NCI-H1105 treated with DMSO at 0.1 percent for 48 hours (cell line): ENCODE measurements at regions not wholly inside any gene's neighbourhood (a gene's known extent, or its start where the extent isn't known, plus 50 kb on each side); places are given as distances from the start of the nearest gene placed in this dataset.

Experiments used
- DNase-seq: peaks from one replicate; lab custom pipeline; 2025; lab: John Stamatoyannopoulos, UW

DNA sequence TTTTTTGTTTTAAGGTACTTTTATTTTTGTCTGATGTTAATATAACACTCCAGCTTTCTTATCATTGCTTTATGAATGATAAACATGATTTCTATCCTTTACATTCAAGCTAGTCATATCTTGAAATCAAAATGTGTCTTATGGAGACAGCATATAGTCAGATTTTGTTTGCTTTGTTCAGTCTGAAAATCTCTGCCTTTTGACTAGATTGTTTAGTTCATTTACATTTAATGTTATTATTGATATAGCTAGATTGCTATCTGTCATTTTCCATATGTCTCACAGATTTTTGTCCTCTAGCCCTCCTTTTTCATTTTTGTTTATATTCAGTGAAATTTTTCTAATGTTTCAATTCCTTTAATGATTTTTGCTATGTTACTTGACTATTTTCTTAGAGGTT is 332.8 kb downstream of the SMOC2 start:
- DNase-seq = no peak

DNA sequence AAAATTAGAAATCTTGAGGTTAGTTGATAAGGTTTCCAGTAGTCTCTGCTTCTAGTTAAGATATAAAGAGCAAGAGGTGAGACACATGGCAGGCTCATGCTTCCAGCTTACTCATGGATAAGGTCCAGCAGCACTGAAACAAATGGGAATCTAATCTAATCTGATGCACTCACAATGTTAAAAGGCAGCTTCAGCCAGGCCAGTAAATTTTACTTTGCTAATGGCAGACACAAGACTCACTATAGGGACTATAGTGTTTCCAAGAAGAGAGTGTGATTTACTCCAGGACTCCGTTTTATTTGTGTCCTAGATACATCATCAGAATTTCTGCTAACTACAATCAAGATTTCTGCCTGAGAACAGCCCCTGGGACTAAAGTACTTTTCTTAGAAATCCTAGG is 324.8 kb downstream of the SMOC2 start:
- no peak for DNase-seq

GRCh38 chr6:168756009-168756634 is 315.1 kb downstream of the SMOC2 start:
- DNase-seq = no peak

DNA sequence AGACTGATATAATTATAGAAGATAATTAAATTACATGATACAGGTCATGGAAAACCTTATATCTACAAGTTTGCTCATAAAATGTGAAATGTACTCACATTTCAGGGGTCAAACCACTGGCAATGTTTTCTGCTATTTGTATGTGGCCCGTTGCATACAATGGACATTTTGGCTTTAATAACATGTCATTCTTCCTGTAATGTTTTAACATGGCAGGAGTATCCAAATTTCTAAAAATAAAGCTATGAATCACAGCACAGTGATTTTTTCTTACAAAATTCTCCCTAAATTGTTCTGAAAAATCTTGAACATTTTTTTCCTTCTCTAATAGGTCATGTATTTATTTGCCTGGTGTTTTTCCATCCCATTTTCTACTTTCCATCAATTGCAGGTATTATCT is 305.7 kb downstream of the SMOC2 start:
- no peak for DNase-seq

DNA sequence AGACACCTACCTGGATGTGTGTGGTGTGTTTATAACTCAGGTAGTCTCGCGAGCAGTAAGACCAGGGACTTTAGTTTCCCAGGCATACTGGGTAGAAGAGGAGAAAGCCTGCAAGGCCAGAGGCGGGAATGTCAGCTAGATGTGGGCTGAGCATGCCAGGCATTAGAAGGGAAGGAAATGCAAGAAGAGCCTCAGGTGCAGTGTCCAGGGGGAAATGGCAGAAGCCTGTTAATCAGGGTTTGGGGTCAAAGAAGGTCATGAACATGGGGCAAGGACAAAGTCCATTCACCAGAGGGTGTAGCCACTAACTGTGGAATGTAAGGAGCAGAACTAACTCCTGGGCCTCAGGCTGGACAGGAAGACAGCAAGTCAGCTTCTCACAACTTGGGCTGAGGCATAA is 305.0 kb downstream of the SMOC2 start:
- no peak for DNase-seq

GRCh38 chr6:168744861-168745260 is 303.9 kb downstream of the SMOC2 start:
- no peak for DNase-seq

DNA sequence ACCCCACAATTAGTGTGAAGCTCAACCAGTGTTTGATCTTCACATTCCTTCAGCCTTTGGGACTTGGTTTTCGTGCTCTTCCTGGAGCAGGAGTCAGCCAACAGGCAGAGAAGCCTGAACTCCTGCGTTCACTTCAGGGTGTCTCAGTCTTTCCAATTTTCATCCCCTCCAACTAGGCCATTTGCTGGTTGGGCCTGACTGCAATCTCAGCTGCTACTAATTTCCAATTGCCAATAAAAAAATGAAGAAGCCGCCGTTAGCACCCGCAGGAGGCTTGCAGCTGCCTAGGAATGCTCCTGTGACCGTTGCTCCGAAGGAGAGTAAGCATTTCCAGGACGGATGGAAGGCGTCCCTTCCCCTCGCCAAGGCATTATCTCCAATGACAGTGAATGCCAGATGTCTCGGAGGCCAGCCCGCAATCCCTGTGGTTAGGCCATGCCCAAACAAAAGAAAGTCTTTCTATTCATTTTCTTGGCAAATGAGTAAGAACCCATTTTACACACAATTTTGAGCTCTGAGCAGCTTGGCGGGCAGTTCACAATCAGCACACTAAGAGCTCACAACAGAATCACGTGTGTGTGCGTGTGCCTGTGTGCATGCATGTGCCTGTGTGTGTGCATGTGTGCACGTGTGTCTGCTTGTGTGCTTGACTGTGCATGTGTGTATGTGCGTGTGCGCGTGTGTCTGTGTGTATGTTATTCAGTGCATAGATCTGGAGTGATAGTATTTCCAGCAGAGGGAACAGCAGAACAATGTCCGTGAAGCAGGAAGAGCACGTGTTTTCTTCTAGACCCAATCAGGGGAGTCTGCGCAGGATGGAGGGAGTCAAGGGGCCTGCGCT is 301.2 kb downstream of the SMOC2 start:
- DNase-seq = no peak

DNA sequence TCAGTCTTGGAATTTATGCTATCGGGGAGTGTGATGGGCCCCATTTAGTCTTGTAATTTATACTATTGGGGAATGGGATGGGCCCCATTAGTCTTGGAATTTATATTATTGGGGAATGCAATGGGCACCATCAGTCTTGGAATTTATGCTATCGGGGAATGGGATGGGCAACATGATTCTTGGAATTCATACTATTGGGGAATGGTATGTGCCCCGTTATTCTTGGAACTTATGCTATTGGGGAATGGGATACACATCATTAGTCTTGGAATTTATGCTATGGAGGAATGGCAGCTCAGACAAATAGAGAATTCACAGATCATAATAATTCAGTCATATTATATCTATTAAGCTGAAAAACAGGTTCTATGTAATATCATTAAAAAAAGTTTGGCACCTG is 300.3 kb downstream of the SMOC2 start:
- no peak for DNase-seq

DNA sequence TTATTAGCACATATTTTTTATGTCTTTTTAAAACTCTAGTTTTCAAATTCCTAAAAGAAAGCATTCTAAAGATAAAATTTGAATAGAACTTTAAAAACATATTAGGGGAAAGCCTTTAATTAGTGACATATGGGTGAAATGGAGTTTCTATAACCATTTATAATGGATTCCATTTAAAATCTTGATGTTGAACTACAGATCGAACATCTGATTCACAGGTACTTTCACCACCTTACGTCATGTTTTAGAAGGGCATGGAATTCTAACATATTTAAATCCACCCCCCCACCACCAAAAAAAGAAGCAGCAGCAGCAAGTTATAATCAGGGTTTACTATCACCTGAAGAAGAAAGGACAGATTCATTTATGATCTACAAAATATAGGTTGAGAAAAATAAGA is 298.4 kb downstream of the SMOC2 start:
- DNase-seq = no peak

DNA sequence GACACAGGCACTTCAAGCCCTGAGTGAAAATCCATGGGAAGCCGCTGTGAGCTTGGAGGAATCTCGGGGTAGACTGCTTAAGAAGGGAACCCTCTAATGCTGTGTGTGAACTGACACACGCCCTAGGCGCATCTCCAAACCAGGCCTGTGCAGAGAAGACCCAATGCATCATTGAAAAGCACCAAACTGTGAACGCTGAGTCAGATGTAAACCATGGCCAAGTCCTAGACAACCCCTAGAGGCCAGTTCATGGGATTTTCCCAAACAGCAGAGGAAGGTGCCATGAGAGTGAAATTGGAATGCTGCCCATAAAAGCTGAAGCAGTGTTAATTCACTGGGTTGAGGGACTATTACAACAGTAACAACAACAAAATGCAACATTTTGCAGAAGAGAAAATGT is 296.5 kb downstream of the SMOC2 start:
- no peak for DNase-seq

- DNase-seq = no peak
These were observed 296.0 kb downstream of the SMOC2 start for GRCh38 chr6:168737014-168737413.

GRCh38 chr6:168736039-168736438 is 295.1 kb downstream of the SMOC2 start:
- no peak for DNase-seq

- no peak for DNase-seq
These were observed 294.4 kb downstream of the SMOC2 start for GRCh38 chr6:168735268-168735949.

DNA sequence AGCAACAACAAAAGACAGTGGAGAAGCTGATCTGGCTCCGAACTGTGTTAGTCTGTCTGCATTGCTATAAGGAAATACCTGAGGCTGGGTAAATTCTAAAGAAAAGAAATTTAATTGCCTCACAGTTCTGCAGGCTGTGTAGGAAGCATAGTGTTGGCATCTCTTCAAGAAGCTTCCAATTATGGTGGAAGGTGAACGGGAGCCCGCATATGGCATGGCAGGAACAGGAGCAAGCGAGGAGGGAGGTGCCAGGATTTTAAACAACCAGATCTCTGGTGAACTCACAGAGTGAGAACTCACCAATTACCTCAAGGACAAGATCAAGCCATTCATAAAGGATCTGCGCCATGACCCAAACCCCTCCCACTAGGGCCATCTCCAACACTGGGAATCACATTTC is 293.5 kb downstream of the SMOC2 start:
- DNase-seq = no peak

- DNase-seq = no peak
These were observed 291.7 kb downstream of the SMOC2 start for GRCh38 chr6:168732676-168733075.

DNA sequence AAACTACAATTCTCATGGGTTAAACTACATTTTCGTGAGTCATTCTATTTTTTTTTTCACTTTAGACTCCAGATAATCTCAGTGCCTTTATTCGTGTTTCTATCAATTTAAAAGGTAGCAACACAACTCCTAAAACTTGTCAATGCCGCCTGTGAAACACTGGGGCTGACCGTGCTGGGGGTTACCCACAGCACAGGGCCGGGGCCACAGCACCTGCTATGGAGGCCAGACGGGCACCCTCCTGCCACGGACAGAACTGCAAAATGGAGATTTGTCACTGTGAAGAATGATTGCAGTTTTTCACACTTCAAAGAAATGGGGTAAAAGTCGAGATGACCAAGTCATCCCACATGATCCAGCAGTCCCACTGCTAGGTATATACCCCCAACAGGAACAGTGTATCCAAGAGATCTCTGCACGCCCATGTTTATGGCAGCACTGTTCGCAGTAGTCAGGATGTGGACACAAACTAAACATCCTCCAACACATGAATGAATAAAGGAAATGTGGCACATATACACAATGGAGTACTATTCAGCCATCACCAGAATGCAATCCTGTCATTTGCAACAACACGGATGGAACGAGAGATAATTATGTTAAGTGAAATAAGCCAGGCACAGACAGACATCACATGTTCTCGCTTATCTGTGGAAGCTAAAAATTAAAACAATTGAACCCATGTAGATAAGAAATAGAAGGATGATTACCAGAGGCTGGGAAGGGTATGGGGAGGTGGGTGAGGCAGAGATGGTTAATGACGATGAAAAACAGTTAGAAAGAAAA is 290.1 kb downstream of the SMOC2 start:
- DNase-seq = no peak

DNA sequence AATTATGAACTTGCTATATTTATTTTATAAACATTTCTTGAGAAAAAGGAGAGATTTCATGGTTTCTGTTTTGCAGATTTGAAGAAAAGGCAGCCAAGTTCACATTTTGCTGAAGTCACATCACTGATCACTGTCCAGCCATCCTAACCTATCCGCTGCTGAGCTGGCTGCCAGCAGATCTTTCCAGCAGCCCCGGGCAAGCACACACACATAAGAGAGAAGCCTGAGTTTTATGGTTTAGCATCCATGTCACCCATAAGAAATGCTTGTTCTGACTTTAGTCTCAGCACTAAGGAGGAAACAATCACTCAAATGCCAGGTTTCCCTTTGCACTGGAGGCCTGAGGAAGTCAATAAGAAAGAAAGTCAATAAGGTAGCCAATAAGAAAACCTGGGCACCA is 287.1 kb downstream of the SMOC2 start:
- DNase-seq = no peak

DNA sequence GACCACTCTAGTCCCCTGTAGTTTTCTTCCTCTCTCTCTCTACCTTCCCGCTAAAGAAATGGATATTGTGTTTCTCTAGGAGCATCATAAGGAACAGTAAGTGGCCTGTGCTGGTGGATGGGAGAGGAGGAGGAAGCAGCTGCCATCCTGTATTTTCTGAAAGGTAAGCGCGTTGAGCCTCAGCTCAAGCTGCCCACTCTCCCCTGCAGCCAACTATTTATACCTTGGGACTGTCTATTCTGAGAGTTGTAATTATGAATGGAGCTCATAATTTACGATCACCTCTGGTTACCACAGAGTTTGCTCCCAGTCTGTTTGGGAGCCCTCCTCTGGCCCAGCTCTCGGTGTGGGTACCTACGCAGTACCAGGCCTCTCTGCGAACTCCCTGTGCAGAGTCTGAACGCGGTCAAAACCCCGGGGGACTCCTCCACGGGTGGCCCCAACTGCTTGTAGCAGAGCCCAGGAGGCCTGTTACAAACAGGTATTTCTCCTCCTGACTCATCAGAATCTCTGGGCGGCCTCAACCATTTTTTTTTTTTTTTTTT is 285.4 kb downstream of the SMOC2 start:
- no peak for DNase-seq

GRCh38 chr6:168725802-168726201 is 284.8 kb downstream of the SMOC2 start:
- DNase-seq = no peak

DNA sequence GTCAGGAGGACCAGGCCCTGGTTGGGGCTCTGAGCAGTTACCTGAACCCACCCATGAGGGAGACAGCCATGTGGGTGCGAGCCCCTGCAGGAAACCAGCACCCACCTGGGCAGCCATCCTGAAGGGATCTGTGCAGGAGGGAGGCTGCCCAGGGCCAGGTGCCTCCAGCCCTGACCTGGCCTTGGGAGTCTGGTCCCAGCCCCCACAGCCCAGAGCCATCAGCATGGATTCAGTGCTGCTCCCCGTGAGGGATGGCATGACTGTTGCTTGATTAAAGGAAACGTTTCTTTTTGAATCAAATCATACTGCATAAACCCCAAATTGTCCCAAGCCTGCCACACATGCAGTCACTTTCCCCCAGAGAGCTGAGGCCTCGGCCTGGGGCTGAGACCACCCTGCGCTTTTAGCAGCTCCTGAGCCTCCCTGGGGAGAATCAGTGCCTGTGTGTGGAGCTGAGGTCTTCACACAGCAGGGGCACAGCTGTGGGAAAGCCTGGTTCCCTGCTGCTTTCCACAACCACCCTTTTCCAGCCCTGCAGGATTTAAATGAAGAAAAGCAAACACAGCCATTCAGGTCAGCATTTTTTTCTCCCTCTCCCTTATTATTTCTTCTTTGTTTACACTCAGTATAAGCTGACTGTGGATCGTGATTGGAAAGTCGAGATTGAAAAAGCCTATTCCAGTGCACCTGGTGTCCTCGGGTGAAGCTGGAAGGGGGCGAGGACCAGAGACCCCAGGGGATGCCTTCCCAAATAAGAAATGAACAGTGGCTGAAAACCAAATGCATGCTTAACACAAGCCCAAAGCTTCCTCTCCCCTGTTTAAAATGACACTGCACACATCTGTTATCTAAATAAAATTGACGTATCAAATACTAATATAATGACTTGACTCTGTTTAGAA is 283.9 kb downstream of the SMOC2 start:
- DNase-seq = no peak

GRCh38 chr6:168724033-168724432 is 283.0 kb downstream of the SMOC2 start:
- DNase-seq = no peak
